HG03571 (cell line): ENCODE measurements at regions not wholly inside any gene's neighbourhood (a gene's known extent, or its start where the extent isn't known, plus 50 kb on each side); places are given as distances from the start of the nearest gene placed in this dataset.
"Not testable (repeated sequence)": the region's sequence is repeated elsewhere in the genome, so short reads cannot be mapped to it uniquely, and the experiment has no call there.

ENCODE experiments used
- ATAC-seq: cut with Tn5 transposase; IDR thresholded peaks from one replicate; pipeline ENCODE4 v1.9.1; 2021; ENCODE audit not compliant: unreplicated experiment

DNA sequence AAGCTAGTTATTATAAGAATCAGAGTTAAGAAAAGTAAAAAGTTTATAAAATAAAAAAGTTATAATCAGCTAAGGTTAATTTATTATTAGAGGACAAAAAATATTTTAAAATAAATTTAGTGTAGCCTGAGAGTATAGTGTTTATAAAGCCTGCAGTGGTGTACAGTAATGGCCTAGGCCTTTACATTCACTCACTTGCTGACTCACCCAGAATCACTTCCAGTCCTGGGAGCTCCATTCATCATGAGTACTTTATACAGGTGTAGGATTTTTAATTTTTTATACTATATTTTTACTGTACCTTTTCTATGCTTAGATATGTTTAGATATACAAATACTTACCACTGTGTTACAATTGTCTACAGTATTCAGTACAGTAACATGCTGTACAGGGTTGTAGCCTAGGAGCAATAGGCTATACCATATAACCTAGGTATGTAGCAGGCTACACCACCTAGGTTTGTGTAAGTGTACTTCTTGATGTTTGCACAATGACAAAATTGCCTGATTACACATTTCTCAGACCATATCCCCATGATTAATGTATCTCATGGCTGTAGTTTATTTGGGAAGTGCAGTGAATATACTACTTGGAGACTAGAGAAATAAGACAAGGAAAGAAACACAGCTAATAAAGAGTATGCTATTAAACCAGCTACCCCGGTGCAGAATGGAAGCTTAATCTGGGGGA is 101.9 kb upstream of the GALNT15 start:
- ATAC-seq: no peak

DNA sequence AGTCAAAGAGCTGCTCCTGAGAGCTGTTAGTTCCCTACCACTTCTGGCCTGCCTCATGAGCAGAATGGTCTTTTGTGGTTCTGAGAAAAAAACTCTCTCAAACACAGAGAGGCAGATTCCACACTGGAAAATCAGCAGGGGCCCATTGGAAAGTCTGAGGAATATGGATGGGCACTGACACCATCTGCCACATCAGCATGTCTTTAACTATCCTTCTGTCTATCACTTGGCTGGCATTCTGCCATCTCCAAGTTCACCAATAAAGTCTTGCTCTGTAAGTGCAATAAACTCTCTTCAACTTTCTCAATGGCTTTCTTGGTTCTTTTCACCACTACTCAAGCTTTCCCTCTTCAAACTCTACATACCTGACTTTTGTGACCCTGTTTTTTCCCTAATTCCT is 101.3 kb upstream of the GALNT15 start:
- no peak for ATAC-seq

DNA sequence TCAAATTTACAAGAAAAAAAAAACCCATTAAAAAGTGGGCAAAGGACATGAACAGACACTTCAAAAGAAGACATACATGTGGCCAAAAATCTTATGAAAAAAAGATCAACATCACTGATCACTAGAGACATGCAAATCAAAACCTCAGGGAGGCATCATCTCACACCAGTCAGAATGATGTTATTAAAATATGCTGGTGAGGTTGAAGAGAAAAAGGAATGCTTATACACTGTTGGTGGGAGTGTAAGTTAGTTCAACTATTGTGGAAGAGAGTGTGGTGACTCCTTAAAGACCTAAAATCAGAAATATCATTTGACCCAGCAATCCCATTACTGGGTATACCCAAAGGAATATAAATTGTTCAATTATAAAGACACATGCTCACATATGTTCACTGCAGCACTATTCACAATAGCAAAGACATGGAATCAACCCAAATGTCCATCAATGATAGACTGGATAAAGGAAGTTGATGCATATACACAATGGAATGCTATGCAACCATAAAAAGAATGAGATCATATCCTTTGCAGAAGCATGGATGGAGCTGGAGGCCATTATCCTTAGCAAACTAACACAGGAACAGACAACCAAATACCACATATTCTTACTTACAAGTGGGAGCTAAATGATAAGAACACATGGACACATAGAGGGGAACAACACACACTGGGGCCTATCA is 100.3 kb upstream of the GALNT15 start:
- ATAC-seq: not testable (repeated sequence)

DNA sequence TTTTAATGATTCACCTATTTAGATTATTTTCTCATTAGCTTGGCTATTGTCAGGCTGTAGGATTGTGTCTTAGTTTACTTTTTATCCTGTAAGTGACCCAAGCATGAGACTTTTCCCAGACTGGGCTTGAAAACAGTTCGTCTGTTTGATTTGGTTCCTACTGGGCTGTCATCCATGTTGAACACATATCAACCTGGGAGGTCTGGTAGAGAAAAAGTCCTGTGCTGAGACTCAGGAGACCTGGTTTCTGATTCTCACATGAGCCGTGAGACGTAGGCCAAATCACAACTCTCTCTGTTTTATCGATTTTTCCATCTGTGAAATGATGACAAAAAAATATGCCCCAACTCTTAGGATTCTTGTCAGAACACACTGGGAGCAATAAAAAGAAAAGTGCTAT is 98.8 kb upstream of the GALNT15 start:
- ATAC-seq: no peak

DNA sequence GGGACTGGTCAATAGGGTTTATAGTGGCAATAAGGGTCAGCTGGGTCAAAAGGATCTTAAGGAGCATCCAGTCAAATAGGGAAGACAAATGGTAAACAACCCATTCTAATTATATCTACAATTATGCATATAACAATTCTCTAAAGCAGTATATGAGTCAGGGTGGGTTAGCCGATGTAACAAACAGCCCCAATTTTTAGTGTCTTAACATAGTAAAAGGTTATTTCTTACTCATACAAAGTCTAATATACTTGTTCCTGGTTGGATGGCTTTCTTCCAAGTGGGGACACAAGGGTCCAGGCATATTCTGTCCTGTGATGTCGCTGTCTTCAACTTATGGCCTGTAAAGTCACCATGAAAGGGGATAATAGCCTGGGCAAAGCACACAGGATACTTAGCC is 97.9 kb upstream of the GALNT15 start:
- no peak for ATAC-seq

DNA sequence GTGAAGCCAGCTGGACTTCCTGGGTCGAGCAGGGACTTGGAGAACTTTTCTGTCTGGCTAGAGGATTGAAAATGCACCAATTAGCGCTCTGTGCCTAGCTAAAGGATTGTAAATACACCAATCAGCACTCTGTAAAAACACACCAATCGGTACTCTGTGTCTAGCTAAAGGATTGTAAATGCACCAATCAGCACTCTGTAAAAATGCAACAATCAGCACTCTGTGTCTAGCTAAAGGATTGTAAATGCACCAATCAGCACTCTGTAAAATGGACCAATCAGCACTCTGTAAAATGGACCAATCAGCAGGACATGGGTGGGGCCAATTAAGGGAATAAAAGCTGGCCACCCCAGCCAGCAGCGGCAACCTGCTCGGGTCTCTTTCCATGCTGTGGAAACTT is 97.3 kb upstream of the GALNT15 start:
- ATAC-seq: not testable (repeated sequence)

DNA sequence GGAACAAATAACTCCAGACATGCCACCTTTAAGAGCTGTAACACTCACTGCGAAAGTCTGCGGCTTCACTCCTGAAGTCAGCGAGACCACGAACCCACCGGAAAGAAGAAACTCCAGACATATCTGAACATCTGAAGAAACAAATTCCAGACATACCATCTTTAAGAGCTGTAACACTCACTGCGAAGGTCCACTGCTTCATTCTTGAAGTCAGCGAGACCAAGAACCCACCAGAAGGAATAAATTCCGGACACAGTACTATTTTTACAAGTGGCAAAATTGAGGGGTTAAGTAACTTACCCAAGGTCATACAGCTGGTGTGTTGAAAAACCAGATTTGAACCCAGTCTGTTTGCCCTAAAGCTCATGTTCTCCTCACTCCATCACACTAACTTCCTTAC is 96.8 kb upstream of the GALNT15 start:
- ATAC-seq: not testable (repeated sequence)

DNA sequence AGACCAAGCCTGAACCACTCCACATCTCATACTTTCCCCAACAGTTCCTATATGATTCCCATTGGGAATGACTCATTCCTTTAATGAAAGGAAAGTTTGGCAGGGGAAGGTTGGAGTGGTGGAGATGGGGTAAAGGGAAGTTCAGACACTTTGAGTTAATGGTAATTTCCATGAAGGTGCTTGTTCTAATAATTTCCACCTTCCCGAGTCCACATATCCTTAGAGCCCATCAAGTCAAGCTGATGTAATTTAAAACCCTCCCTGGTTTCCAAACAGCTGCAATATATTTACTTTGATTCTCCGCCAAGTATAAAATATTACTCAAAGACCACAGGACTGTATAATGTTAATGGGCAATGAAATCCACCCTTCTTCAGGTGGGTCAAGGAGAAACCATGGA is 95.0 kb upstream of the GALNT15 start:
- no peak for ATAC-seq

DNA sequence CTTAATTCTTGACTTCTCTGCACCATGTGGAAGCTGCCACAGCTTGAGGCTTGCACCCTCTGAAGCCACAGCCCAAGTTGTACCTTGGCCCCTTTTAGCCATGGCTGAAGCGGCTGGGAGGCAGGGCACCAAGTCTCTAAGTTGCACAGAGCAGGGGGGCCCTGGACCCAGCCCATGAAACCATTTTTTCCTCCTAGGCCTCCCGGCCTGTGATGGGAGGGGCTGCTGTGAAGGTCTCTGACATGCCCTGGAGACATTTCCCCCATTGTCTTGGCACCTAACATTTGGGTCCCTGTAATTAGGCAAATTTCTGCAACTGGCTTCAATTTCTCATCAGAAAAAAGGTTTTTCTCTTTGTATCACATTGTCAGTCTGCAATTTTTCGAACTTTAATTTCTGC is 92.8 kb upstream of the GALNT15 start:
- no peak for ATAC-seq

DNA sequence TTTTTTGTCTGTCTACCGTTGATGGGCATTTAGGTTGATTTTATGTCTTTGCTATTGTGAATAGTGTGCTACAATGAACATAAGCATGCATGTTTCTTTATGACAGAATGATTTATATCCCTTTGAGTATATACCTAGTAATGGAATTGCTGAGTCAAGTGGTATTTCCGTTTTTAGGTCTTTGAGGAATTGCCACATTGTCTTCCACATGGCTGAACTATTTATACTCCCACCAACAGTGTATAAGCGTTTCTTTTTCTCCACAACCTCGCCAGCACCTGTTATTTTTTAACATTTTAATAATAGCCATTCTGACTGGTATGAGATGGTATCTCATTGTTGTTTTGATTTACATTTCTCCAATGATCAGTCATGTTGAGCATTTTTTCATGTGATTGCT is 89.6 kb upstream of the GALNT15 start:
- no peak for ATAC-seq

DNA sequence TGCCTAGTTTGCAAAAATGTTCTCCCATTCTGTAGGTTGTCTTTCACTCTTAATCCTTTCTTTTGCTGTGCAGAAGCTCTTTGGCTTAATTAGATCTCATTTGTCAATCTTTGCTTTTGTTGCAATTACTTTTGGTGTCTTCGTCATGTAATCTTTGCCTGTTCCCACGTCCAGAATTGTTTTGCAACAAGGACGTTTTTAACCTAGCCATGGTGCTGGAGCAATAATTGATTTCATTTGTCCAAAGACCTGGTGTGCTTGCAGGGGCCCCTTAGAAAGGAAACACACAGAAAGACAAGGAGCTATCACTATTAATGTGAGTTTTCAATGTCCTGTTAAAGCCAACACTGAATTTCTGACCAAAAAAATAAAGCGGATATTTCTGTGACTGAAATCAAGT is 89.1 kb upstream of the GALNT15 start:
- no peak for ATAC-seq

DNA sequence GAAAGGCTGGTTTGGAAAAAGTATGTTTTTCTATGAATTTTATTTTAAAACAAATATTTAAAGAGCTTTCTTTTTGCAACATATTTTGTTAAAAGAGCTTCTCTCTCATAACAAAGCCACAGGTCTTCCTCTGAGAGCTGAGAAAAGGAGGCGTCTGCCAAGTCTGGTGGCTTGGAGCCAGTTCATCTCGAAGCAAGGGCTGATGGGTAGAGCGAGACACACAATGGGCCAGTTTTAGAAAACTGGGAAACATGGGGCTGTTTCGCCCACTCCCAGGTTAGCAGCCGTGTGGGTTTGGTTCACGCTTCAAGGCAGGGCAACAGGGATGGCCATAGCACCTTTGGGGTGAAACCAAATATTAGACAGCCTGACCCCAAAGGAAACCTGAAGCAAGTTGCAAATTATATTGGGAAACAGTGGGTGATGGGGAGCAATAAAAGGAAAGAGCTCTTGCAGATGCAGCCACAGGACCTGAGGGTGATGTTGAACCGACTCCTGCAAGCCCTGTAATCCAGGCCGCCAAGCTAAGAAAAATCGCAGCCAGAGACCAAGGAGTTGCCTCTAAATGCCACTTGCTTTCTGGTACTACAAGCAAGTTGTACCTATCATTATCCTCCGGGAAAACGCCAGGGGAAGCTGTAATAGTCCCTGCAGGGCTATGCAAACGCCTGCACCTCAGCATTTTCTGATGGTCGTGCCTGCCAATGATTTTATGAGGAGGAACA is 88.4 kb upstream of the GALNT15 start:
- no peak for ATAC-seq

DNA sequence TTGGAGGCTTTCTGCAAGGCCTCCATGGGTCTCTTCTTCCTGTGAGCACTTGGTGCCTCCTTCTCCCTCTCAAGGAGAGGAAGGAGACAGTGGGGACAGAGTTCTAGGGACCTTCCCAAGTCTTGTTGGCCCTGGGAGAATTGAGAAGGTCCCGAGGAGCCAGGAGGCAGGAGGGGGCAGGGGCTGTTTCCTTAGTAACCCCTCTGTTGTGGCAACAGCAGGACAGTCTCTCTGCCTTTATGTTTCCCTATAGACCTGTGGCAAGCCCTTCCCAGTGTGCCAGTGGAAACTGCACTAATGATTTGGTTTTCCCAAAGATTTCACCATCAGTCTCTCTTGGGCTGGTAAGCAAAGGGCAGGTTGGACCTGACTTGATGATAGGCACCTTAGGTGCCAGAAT is 87.8 kb upstream of the GALNT15 start:
- no peak for ATAC-seq

DNA sequence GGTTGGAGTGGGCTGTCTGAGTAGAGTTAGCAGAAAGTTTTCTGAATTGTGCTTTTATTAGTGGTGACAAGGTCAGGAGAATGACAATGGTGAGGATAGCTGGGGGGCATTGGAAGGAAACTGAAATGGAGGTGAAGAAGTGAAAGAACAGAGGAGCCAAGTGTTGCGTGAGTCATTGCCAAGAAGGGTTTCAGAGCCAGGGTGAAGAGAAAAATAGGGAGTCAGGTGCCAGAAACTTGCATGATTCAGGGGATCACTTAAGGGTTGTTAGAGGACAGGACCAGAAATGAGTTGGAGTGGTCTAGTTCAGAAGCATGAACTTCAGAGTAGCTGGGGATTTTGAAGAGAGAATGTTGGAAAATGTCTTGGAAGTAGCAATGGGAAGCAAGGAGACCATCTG is 86.0 kb upstream of the GALNT15 start:
- ATAC-seq: no peak

DNA sequence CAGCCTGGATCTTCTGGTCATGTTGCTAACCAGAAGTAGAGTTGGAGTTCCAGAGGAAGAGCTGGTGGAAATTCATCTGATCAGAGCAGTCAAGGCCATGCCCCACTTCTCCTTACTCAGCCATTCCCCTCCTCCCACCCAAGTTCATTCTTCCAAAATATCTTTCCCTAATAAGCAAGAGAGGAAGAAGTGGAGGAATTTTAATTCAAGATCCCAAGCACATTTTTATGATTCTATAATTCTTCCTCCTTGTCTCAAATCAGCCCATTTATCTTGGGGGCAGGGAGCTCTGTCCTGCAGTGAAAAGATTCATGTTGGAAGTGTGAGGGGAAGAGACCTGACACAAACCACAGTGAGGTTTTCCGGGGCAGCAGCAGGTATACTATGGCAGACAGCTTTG is 85.0 kb upstream of the GALNT15 start:
- no peak for ATAC-seq

DNA sequence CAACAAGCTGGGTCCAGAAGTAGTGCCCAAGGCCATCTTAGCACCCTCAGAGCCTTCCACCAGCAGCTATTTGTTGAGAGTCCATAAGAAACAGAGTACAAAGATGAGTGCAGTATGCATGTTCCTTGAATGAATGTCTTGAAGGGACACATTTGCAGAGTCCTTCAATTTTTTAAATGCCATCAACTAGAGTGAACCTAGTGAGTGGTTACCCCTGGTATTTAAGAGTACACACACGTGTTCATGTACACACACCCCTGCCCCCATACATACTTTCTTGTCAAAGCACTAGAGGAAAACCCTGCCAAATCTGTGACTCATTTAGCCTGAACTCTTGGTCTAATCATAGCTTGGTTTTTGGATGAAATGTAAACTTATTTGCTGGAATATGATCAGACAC is 84.5 kb upstream of the GALNT15 start:
- no peak for ATAC-seq

DNA sequence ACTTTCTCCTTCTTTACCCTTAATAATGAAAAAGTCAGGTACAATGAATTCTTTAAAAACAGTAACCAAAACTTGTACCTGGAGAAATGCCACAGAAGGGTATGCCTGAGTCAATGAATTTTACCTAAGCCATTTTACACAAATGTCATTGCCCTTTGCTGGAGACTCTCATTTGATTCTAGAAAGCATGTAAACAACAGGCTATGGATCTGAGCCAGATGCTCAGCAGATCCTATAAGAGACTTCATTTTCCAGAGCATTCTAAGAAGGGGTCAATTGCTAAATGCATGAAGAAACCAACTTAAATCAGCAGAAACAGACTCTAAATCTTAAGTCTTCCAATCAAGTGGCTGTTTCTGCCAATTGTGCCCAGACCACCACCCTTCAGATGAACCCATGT is 83.8 kb upstream of the GALNT15 start:
- ATAC-seq: no peak

DNA sequence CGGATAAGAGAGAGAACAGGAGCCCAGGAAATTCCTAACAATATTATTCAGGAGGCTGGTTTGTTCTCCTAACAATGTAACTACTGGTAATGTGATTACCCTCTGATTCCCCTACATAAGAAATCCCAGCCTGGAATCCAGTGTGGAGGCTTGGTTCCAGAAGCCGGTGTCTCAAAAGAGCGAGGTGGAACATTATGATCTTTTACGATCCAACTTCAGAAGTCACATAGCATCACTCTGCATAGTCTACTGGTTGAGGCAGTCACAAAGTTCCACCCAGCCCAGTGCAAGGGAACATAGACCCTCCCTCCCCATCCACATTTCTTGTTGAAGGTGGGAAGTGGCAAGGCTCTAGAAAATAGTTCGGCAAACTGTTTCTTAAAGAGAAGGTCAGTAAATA is 81.6 kb upstream of the GALNT15 start:
- ATAC-seq: no peak

DNA sequence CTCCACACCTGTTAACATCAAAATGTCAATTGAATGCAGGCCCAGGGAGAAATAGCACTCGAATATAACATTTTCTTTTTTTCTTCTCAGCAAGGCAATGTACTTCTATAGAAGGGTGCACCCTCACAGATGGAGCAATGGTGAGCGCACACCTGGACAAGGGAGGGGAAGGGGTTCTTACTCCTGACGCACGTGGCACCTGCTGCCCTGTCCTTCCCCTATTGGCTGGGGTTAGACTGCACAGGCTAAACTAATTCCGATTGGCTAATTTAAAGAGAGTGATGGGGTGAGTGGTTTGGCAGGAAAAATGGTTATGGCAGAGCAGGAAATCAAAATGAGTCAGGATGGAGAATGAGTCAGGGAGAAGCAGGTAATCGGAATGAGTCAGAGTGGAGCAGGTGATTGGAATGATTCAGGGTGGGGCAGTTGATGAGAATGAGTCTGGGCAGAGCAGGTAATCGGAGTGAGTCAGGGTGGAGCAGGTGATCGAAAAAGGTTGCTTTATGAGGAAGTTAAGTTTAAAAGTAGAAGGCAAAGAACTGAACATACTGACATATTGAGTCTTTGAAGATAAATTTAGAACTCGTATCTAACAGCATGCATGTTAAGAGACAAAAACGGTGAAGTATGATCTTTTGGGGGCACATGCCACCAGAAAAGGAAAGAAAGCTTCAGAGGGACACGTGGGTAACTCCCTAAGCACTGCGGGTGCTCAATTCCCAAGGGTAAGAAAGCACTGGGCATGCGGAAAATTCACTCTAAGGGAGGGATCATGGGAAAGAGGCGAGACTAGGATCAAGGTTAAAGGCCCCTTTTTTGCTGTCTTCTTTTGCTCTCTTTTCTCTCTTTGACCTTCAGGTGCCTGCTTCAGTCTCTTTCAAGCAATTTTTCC is 72.9 kb upstream of the GALNT15 start:
- no peak for ATAC-seq

DNA sequence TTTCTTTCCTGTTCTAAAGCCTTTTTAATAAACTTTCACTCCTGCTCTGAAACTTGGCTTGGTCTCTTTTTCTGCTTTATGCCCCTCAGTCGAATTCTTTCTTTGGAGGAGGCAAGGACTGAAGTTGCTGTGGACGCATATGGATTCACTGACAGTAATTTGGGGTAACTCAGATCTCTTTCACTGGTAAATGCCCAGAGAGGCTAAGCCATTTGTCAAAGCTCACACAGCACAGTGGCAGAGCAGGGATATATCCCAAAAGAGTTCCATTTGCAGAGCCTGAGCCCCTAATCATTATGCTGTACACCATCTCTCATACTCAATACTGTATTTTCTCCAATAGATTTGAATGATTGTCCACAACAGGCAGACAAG is 72.3 kb upstream of the GALNT15 start:
- ATAC-seq: no peak

DNA sequence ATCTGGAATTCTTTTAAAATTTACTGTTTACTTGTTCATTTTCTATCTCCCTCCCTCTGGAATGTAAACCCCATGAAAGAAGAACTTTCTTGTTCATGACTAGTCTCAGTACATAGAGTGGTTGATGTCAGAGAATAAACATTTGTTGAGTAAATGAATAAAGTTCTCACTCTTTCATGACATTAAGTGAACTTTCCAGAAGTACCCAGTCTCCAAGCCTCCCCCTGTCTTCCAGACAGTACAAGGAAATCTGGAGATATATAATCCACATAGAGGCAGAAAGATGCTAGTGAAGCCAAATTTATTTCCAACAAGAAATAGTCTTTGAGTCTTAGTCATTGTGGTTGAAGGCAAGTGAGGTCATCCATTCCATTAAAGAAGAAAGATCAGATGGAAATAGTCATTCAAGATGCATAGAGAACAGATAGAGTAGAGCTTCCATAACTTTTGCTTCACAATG is 71.5 kb upstream of the GALNT15 start:
- no peak for ATAC-seq
